ENCODE measurements at regions not wholly inside any gene's neighbourhood (a gene's known extent, or its start where the extent isn't known, plus 50 kb on each side); places are given as distances from the start of the nearest gene placed in this dataset.

DNA sequence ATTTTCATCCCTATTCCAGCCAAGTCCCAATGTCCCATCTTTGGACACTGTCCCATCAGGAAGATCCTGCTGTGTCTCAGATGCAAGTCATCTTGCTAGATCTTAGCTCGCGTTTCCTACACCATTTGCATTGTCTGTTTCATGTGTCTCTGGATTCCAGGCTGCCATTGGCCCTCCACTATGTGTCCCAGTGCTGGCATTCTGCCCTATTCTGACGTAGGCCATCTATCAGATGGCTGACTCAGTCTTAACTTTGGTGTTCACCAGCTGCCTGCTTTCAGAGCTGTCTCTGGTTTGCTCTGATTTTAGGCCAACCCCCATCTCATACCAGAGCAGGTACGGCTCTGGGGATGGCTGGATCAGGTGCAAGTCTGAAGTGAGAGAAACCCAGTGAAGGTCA, 300.9 kb upstream of the ASIC2 start:
- Histone ChIP-seq H3K4me3 (no peak overlapping the region), H3K9me3 (no peaks in the 10 kb centered on the region), H3K36me3 (no peaks in the 10 kb centered on the region), H3K27me3 (no peaks in the 10 kb centered on the region), H3K27ac (no peak overlapping the region), H3K4me1 (no peaks in the 10 kb centered on the region)
- no peak for DNase-seq
- TF ChIP-seq POLR2A (IDR thresholded peaks at IDR 0.05) = no peak
- TF ChIP-seq CTCF (IDR thresholded peaks at IDR 0.05) = no peak

GRCh38 chr17:33595828-33596227, 302.7 kb upstream of the ASIC2 start:
- DNase-seq = no peak
- no peak overlapping the region for H3K27ac ChIP-seq
- H3K36me3 ChIP-seq = no peaks in the 10 kb centered on the region
- H3K9me3 ChIP-seq = no peaks in the 10 kb centered on the region
- TF ChIP-seq POLR2A (IDR thresholded peaks at IDR 0.05) (no peak), CTCF (IDR thresholded peaks at IDR 0.05) (no peak)
- H3K4me1 ChIP-seq = no peaks in the 10 kb centered on the region
- no peaks in the 10 kb centered on the region for H3K27me3 ChIP-seq
- no peak overlapping the region for H3K4me3 ChIP-seq

DNA sequence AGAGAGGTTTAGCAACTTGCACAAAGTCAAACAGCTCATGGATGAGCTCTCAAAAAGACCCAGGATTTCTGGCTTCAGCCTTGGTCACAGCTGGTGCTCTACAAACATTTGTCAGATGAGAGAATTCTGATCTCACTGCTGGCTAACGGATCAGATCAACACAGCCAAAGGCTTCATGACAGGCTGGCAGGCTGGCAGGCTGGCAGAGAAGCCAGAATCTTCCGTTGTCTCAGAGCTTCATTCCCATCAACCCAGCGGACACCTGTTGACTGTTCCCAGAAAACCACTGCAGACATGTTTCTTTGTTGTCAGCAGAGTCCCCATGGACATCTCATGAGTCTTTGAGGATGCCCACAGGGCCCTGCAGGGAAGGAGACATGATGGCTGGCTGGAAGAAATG, 303.8 kb upstream of the ASIC2 start:
- Histone ChIP-seq H3K27ac (no peak overlapping the region), H3K27me3 (no peaks in the 10 kb centered on the region), H3K9me3 (no peaks in the 10 kb centered on the region), H3K4me1 (no peaks in the 10 kb centered on the region), H3K36me3 (no peaks in the 10 kb centered on the region), H3K4me3 (no peak overlapping the region)
- DNase-seq = no peak
- no peak for TF ChIP-seq CTCF (IDR thresholded peaks at IDR 0.05)
- no peak for TF ChIP-seq POLR2A (IDR thresholded peaks at IDR 0.05)

DNA sequence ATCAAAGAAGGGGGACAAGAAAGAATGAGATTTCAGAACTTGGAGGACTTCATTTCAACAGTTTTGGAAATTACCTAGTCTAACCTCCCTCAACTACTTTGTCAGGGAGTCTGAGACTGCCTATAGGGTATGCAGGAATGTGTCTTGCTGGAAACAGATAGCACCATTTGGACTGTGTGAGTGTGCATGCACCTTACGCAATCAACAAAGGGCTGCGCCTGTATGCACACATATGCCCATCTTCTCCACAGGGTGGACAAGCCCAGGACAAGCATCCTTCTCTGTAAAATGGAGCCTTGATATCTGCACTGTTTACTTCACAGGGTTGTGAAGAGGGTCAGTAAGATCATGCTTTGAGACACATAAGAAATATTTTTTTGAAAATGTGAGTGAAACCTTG, 305.7 kb upstream of the ASIC2 start:
- no peak for DNase-seq
- no peaks in the 10 kb centered on the region for H3K27me3 ChIP-seq
- no peak for TF ChIP-seq CTCF (IDR thresholded peaks at IDR 0.05)
- no peak for TF ChIP-seq POLR2A (IDR thresholded peaks at IDR 0.05)

GRCh38 chr17:33602981-33603380, 309.9 kb upstream of the ASIC2 start:
- Histone ChIP-seq H3K36me3 (no peaks in the 10 kb centered on the region), H3K27ac (no peak overlapping the region)
- no peak for DNase-seq

More for the DNA sequence above, 305.7 kb upstream of the ASIC2 start:
- H3K9me3 ChIP-seq = no peaks in the 10 kb centered on the region
- H3K27ac ChIP-seq = no peak overlapping the region
- H3K4me1 ChIP-seq = no peaks in the 10 kb centered on the region
- no peak overlapping the region for H3K4me3 ChIP-seq
- no peaks in the 10 kb centered on the region for H3K36me3 ChIP-seq

More at GRCh38 chr17:33602981-33603380, 309.9 kb upstream of the ASIC2 start:
- H3K9me3 ChIP-seq = no peaks in the 10 kb centered on the region
- H3K4me1 ChIP-seq = no peaks in the 10 kb centered on the region
- H3K4me3 ChIP-seq = no peak overlapping the region
- no peaks in the 10 kb centered on the region for H3K27me3 ChIP-seq
- TF ChIP-seq CTCF (IDR thresholded peaks at IDR 0.05) = no peak
- no peak for TF ChIP-seq POLR2A (IDR thresholded peaks at IDR 0.05)

Data from Peyer's patch (tissue), 4 donors.